ENCODE measurements at regions not wholly inside any gene's neighbourhood (a gene's known extent, or its start where the extent isn't known, plus 50 kb on each side); places are given as distances from the start of the nearest gene placed in this dataset.

GRCh38 chr2:59025157-59025757 lies 784.1 kb upstream of the FANCL start:
- H3K4me1 ChIP-seq (ENCODE audit: control insufficient read depth, insufficient read depth, low read length), result no peaks in the 10 kb centered on the region
- intact Hi-C loops (cut with micrococcal nuclease; ENCODE audit: unreplicated experiment) (no loop called here), in situ Hi-C loops (cut with HindIII; ENCODE audit: low pct_unique_long_range_greater_than_20kb, low sequenced_read_pairs) (no loop called here)
- POLR2A ChIA-PET, result no interaction called here
- H3K36me3 ChIP-seq (ENCODE audit: control insufficient read depth, insufficient read depth, low read length), result no peaks in the 10 kb centered on the region
- no peak overlapping the region for H3K4me3 ChIP-seq (ENCODE audit: low read depth in 2 of 2, low read length in 2 of 2)
- ATAC-seq, result no peak
- CTCF ChIA-PET, result interaction anchor here (0.8 kb wide), 1 partner anchor 1556 kb away, joined by 4 read pairs; no protein-coding TSS in a partner anchor
- BruUV-seq (replicated peaks), result no TSS peak
- TF ChIP-seq CTCF (IDR thresholded peaks at IDR 0.05), result peak; percentile 85
- no peak for TF ChIP-seq SIN3A (IDR thresholded peaks at IDR 0.05; ENCODE audit: borderline replicate concordance, insufficient read depth, low read depth, low read length)
- peak; percentile 20 for DNase-seq (ENCODE audit: low read depth, low spot score)
- H3K27ac ChIP-seq (ENCODE audit: low read length), result no peak overlapping the region
- H3K27me3 ChIP-seq (ENCODE audit: control insufficient read depth, insufficient read depth, low read length), result no peaks in the 10 kb centered on the region
- H3K9me3 ChIP-seq (ENCODE audit: control insufficient read depth, insufficient read depth, low read depth, low read length), result no peaks in the 10 kb centered on the region

GRCh38 chr2:59021786-59022185 lies 780.7 kb upstream of the FANCL start:
- ChIA-PET CTCF (no interaction called here), POLR2A (no interaction called here)
- ATAC-seq (no peak), DNase-seq (ENCODE audit: low read depth, low spot score) (no peak)
- no peaks in the 10 kb centered on the region for H3K27me3 ChIP-seq (ENCODE audit: control insufficient read depth, insufficient read depth, low read length)
- in situ Hi-C loops (cut with HindIII; ENCODE audit: low pct_unique_long_range_greater_than_20kb, low sequenced_read_pairs) (no loop called here), intact Hi-C loops (cut with micrococcal nuclease; ENCODE audit: unreplicated experiment) (no loop called here)
- no peaks in the 10 kb centered on the region for H3K36me3 ChIP-seq (ENCODE audit: control insufficient read depth, insufficient read depth, low read length)
- H3K9me3 ChIP-seq (ENCODE audit: control insufficient read depth, insufficient read depth, low read depth, low read length), result no peaks in the 10 kb centered on the region
- TF ChIP-seq POLR2AphosphoS5 (IDR thresholded peaks at IDR 0.05; ENCODE audit: low read depth, low read length), result no peak
- no peak for TF ChIP-seq TCF7L2 (IDR thresholded peaks at IDR 0.05; ENCODE audit: low read depth, low read length)
- no peak for TF ChIP-seq REST (IDR thresholded peaks at IDR 0.05; ENCODE audit: insufficient read depth in 1 of 2, low read depth in 2 of 2, low read length in 1 of 2)
- no peak for TF ChIP-seq CTCF (IDR thresholded peaks at IDR 0.05)
- no peak for TF ChIP-seq SIN3A (IDR thresholded peaks at IDR 0.05; ENCODE audit: borderline replicate concordance, insufficient read depth, low read depth, low read length)
- no TSS peak for BruUV-seq (replicated peaks)
- no peaks in the 10 kb centered on the region for H3K4me1 ChIP-seq (ENCODE audit: control insufficient read depth, insufficient read depth, low read length)
- no peak overlapping the region for H3K27ac ChIP-seq (ENCODE audit: low read length)
- no peak overlapping the region for H3K4me3 ChIP-seq (ENCODE audit: low read depth in 2 of 2, low read length in 2 of 2)
